ENCODE measurements at regions not wholly inside any gene's neighbourhood (a gene's known extent, or its start where the extent isn't known, plus 50 kb on each side); places are given as distances from the start of the nearest gene placed in this dataset.

DNA sequence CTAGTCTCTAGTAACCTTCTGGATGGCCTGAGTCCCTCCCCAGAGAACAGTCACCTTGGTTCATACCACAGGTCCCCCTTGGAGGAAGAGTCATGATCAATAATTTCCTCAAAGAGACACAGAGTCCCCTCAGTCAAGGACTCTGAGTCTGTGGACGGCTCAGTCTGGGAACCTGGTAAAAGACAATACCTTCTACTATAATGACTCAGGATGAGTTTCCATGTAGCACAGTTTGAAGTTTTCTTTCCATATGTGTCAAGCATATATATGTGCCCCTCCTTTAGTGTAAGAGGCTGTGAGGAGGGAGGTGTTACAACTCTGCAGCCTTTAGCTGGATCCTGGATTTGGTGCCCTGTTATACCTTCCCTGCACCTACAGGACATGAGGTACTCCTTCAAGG is 54.4 kb upstream of the TSKU start (continued):
- TF ChIP-seq SMAD2 (IDR thresholded peaks at IDR 0.05; ENCODE audit: low read depth, low read length) (no peak), ZNF586 (CRISPR knock-in tag; conservative IDR thresholded peaks at IDR 0.05) (no peak), CREB3L1 (IDR thresholded peaks at IDR 0.05; ENCODE audit: borderline replicate concordance, low read depth) (no peak), ATF7 (IDR thresholded peaks at IDR 0.05) (no peak), POLR2B (IDR thresholded peaks at IDR 0.05; ENCODE audit: low read depth, partially characterized antibody) (no peak), SFPQ (IDR thresholded peaks at IDR 0.05; ENCODE audit: low read depth, low read length) (no peak), CREB5 (CRISPR knock-in tag; IDR thresholded peaks at IDR 0.05) (no peak), NR3C1 (CRISPR knock-in tag; IDR thresholded peaks at IDR 0.05) (no peak), PTTG1 (tag; IDR thresholded peaks at IDR 0.05; ENCODE audit: low read depth) (no peak), U2AF2 (optimal IDR thresholded peaks at IDR 0.05; ENCODE audit: low read depth, low read length) (no peak)
